Fibroblast of lung (primary cell): ENCODE measurements at regions not wholly inside any gene's neighbourhood (a gene's known extent, or its start where the extent isn't known, plus 50 kb on each side); places are given as distances from the start of the nearest gene placed in this dataset.

Source experiments
- DNase-seq, 2 donors: peaks; one replicate each; pipeline versions ENCODE4 v3.0.0 to v3.0.0-alpha.2; 2010; ENCODE audit warnings: low read depth in 2 of 2
- H2AFZ ChIP-seq: 2 replicates; pipeline ENCODE4 v1.5.1; 2012; ENCODE audit warnings: low read length, control low read depth, inconsistent platforms
- H3K27ac ChIP-seq: 2 replicates; pipeline ENCODE4 v1.5.1; 2011; ENCODE audit warnings: low read length, control low read depth; ENCODE audit not compliant: insufficient read depth
- H3K27me3 ChIP-seq: 2 replicates; pipeline ENCODE4 v1.5.1; 2011; ENCODE audit warnings: mild to moderate bottlenecking, low read length; ENCODE audit not compliant: control insufficient read depth, insufficient read depth
- H3K36me3 ChIP-seq: 2 replicates; pipeline ENCODE4 v1.5.1; 2011; ENCODE audit warnings: low read length; ENCODE audit not compliant: control insufficient read depth, insufficient read depth
- H3K4me1 ChIP-seq: 2 replicates; pipeline ENCODE4 v1.5.1; 2011; ENCODE audit warnings: low read length; ENCODE audit not compliant: control insufficient read depth, insufficient read depth; ENCODE audit errors: extremely low read depth
- H3K4me2 ChIP-seq: 2 replicates; pipeline ENCODE4 v1.5.1; 2011; ENCODE audit warnings: low read length, control low read depth; ENCODE audit not compliant: insufficient read depth; ENCODE audit errors: extremely low read depth
- H3K4me3 ChIP-seq, 4 experiments: fragments of 200-600 bp in 1 of 4; sonication (generic) in 1 of 4; replicated peaks in 1 of 4; 2 replicates each; pipeline ENCODE4 v1.5.1; 2011 to 2016; ENCODE audit warnings: low read length in 4 of 4, low read depth in 3 of 4, mild to moderate bottlenecking in 3 of 4, control low read depth in 2 of 4, inconsistent platforms in 1 of 4, mixed read lengths in 1 of 4; ENCODE audit not compliant: insufficient read depth in 1 of 4; ENCODE audit errors: control extremely low read depth in 1 of 4
- H3K79me2 ChIP-seq: 2 replicates; pipeline ENCODE4 v1.5.1; 2012; ENCODE audit warnings: mild to moderate bottlenecking, low read length, inconsistent platforms; ENCODE audit not compliant: control insufficient read depth, insufficient read depth
- H3K9ac ChIP-seq: 2 replicates; pipeline ENCODE4 v1.5.1; 2011; ENCODE audit warnings: mild to moderate bottlenecking, low read length, control low read depth; ENCODE audit not compliant: insufficient read depth
- H3K9me3 ChIP-seq: 2 replicates; pipeline ENCODE4 v1.5.1; 2012; ENCODE audit warnings: low read depth, low read length; ENCODE audit not compliant: control insufficient read depth, insufficient read depth
- H4K20me1 ChIP-seq: 2 replicates; pipeline ENCODE4 v1.5.1; 2011; ENCODE audit warnings: low read length; ENCODE audit not compliant: control insufficient read depth, insufficient read depth; ENCODE audit errors: extremely low read depth
- EZH2 ChIP-seq: IDR thresholded peaks from 2 replicates; pipeline ENCODE4 v1.5.1; 2012; ENCODE audit warnings: low read length, control low read depth, mild to moderate bottlenecking; ENCODE audit errors: missing control alignments
- TF ChIP-seq, protein P1 (sequence below), 2 donors: IDR thresholded peaks in 1 of 2; conservative IDR thresholded peaks in 1 of 2; 1 replicate in 1 of 2; 2 replicates in 1 of 2; pipeline ENCODE4 v1.5.1; 2011 to 2012; ENCODE audit warnings: low read length in 2 of 2, control low read depth in 1 of 2, inconsistent platforms in 1 of 2, low read depth in 1 of 2, mild to moderate bottlenecking in 1 of 2

DNA sequence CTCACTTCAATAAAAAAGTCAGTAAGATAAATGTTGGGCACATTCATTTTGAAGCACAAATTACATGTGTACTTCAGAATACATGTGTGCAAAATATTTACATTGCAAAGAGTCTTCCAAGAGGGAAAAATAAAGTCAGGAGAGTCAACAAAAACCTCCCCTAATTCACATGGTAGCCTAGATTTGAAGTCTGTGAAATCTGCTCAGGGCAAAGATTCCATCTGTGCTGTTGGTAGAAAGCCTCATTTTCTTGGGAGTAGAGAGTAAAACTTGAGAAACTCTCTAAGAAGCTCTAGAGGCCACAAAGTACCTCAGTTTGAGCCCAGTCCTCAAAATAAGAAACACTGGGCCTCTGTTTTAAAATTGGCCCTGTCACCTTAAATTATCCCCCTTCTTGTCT is 303.4 kb downstream of the RAB28 start:
- Histone ChIP-seq H3K4me1 (no peaks in the 10 kb centered on the region), H3K9ac (no peak overlapping the region), H4K20me1 (no peaks in the 10 kb centered on the region), H3K79me2 (no peaks in the 10 kb centered on the region), H3K36me3 (no peaks in the 10 kb centered on the region), H3K4me3 (no peak overlapping the region), H3K9me3 (no peaks in the 10 kb centered on the region), H2AFZ (no peak overlapping the region), H3K27ac (no peak overlapping the region), H3K27me3 (no peaks in the 10 kb centered on the region), H3K4me2 (no peak overlapping the region)
- TF ChIP-seq, protein P1, sequence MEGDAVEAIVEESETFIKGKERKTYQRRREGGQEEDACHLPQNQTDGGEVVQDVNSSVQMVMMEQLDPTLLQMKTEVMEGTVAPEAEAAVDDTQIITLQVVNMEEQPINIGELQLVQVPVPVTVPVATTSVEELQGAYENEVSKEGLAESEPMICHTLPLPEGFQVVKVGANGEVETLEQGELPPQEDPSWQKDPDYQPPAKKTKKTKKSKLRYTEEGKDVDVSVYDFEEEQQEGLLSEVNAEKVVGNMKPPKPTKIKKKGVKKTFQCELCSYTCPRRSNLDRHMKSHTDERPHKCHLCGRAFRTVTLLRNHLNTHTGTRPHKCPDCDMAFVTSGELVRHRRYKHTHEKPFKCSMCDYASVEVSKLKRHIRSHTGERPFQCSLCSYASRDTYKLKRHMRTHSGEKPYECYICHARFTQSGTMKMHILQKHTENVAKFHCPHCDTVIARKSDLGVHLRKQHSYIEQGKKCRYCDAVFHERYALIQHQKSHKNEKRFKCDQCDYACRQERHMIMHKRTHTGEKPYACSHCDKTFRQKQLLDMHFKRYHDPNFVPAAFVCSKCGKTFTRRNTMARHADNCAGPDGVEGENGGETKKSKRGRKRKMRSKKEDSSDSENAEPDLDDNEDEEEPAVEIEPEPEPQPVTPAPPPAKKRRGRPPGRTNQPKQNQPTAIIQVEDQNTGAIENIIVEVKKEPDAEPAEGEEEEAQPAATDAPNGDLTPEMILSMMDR (conservative IDR thresholded peaks at IDR 0.05 in 1 of 2, IDR thresholded peaks at IDR 0.05 in 1 of 2; ENCODE audit: low read depth in 1 of 2, low read length in 2 of 2), result no peak
- no peak for DNase-seq

DNA sequence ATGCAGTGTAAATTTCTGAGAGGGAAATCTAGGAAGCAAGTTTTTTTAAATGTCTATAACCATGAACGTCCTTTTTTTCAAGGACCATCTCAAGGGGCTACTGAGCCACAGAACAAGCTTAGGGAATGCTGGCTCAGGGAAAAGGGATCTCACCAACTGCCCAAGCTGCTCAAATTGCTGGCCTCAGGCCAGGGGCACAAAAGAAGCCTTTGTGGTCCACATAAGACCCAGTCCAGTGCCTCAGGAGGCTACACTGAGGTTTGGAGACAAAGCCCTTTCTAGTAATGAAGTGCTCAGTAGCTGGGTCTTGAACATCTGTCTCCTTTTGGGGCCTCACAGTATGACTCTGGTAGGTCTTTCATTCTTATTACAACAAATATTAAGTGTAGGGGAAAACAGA is 305.5 kb downstream of the RAB28 start:
- Histone ChIP-seq H3K4me1 (no peaks in the 10 kb centered on the region), H3K27me3 (no peaks in the 10 kb centered on the region), H3K36me3 (no peaks in the 10 kb centered on the region), H3K4me3 (no peak overlapping the region), H3K4me2 (no peak overlapping the region), H3K27ac (no peak overlapping the region), H4K20me1 (no peaks in the 10 kb centered on the region), H2AFZ (no peak overlapping the region), H3K79me2 (no peaks in the 10 kb centered on the region), H3K9me3 (no peaks in the 10 kb centered on the region), H3K9ac (no peak overlapping the region)
- TF ChIP-seq EZH2, result no peak
- TF ChIP-seq, protein P1 (conservative IDR thresholded peaks at IDR 0.05 in 1 of 2, IDR thresholded peaks at IDR 0.05 in 1 of 2; ENCODE audit: low read depth in 1 of 2, low read length in 2 of 2), result no peak
- DNase-seq, result no peak

DNA sequence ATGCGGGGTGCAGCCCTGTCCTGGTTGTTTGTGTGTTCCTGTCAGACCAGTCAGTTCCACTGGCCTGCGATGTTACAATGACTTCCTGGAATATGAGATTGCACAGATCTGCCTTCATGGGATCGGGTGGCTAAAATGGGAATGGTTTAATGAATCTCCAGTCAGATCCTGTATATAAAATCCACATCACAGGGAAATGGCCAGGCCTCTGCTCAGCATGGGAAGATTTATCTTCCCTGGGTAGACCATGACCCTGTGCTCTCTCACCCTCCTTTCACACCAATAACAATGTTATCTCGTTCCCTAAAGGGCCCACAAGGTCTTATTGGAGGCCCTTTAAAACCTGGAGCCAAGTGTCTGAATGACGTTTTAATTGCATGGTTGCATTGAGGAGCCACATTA is 307.4 kb downstream of the RAB28 start:
- Histone ChIP-seq H3K27me3 (no peaks in the 10 kb centered on the region), H3K9me3 (no peaks in the 10 kb centered on the region), H3K4me1 (no peaks in the 10 kb centered on the region), H3K36me3 (no peaks in the 10 kb centered on the region), H3K4me3 (no peak overlapping the region), H3K27ac (no peak overlapping the region), H3K4me2 (no peak overlapping the region), H2AFZ (no peak overlapping the region), H3K9ac (no peak overlapping the region), H4K20me1 (no peaks in the 10 kb centered on the region), H3K79me2 (no peaks in the 10 kb centered on the region)
- TF ChIP-seq EZH2, result no peak
- TF ChIP-seq, protein P1 (conservative IDR thresholded peaks at IDR 0.05 in 1 of 2, IDR thresholded peaks at IDR 0.05 in 1 of 2; ENCODE audit: low read depth in 1 of 2, low read length in 2 of 2), result no peak
- no peak for DNase-seq
